Fibroblast of villous mesenchyme (primary cell): ENCODE measurements at regions not wholly inside any gene's neighbourhood (a gene's known extent, or its start where the extent isn't known, plus 50 kb on each side); places are given as distances from the start of the nearest gene placed in this dataset.

Source experiments
- DNase-seq: peaks from one replicate; pipeline ENCODE4 v3.0.0-alpha.2; 2010; ENCODE audit warnings: low read depth
- H3K4me3 ChIP-seq: 2 replicates; pipeline ENCODE4 v1.5.1; 2011; ENCODE audit warnings: low read depth, mild to moderate bottlenecking, low read length
- TF ChIP-seq, protein P1 (sequence below): IDR thresholded peaks from 2 replicates; pipeline ENCODE4 v1.5.1; 2012; ENCODE audit warnings: low read depth, mild to moderate bottlenecking, low read length; ENCODE audit not compliant: insufficient read depth

DNA sequence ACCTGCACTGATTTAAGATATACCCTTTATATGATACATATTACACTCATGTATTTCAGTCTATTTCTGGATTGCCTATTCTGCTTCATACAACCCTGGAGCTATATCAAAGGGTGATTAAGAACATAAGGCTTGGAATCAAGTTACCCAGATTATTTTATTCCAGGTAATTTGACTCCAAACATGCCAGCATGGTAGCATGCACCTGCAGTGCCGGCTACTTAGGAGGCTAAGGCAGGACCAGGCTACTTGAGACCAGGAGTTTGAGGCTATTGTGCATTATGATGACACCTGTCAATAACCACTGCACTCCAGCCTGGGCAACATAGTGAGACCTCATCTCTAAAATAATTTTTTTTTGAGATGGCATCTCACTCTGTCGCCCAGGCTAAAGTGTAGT, 50.4 kb upstream of the NEO1 start:
- H3K4me3 ChIP-seq = no peak overlapping the region
- TF ChIP-seq, protein P1, sequence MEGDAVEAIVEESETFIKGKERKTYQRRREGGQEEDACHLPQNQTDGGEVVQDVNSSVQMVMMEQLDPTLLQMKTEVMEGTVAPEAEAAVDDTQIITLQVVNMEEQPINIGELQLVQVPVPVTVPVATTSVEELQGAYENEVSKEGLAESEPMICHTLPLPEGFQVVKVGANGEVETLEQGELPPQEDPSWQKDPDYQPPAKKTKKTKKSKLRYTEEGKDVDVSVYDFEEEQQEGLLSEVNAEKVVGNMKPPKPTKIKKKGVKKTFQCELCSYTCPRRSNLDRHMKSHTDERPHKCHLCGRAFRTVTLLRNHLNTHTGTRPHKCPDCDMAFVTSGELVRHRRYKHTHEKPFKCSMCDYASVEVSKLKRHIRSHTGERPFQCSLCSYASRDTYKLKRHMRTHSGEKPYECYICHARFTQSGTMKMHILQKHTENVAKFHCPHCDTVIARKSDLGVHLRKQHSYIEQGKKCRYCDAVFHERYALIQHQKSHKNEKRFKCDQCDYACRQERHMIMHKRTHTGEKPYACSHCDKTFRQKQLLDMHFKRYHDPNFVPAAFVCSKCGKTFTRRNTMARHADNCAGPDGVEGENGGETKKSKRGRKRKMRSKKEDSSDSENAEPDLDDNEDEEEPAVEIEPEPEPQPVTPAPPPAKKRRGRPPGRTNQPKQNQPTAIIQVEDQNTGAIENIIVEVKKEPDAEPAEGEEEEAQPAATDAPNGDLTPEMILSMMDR = no peak
- DNase-seq = no peak

DNA sequence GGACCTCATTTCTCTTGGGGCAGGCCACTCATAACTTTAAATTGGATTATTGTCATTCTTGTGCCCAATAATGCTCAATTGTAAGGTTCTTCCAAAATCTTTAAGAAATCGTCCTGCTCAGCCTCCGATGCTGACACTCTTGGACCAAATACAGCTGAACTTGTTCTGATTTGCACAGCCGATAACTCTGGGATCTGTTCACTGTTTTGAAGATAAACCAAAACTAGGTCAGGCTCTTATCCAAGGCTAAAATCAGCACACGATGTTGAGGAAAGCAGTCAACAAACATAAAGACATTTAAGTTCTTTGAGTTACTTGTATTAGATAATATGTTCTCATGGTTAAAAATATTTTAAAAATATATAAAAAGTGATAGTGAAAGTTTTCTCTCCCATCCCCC, 52.0 kb upstream of the NEO1 start:
- TF ChIP-seq, protein P1 = no peak
- DNase-seq = no peak
- H3K4me3 ChIP-seq = no peak overlapping the region

DNA sequence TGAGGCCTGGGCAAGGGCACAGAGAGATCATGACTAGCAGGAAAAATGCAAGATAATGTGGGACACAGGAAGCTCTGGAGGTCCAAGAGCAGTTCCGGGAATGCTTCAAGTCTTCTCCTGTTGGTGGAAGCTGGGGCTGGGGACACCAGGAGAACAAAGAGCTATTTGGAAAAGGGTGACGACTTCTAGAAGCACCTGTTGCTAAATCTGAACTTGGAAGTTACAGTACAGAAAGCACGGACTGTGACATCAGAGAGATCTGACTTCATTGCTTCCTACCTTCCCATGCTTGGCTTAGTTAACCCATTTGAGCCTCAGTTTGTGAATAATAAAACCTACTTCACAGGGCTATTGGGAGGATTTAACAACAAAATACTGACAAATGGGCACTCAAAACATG, 52.7 kb upstream of the NEO1 start:
- H3K4me3 ChIP-seq = no peak overlapping the region
- no peak for DNase-seq
- TF ChIP-seq, protein P1 = no peak

DNA sequence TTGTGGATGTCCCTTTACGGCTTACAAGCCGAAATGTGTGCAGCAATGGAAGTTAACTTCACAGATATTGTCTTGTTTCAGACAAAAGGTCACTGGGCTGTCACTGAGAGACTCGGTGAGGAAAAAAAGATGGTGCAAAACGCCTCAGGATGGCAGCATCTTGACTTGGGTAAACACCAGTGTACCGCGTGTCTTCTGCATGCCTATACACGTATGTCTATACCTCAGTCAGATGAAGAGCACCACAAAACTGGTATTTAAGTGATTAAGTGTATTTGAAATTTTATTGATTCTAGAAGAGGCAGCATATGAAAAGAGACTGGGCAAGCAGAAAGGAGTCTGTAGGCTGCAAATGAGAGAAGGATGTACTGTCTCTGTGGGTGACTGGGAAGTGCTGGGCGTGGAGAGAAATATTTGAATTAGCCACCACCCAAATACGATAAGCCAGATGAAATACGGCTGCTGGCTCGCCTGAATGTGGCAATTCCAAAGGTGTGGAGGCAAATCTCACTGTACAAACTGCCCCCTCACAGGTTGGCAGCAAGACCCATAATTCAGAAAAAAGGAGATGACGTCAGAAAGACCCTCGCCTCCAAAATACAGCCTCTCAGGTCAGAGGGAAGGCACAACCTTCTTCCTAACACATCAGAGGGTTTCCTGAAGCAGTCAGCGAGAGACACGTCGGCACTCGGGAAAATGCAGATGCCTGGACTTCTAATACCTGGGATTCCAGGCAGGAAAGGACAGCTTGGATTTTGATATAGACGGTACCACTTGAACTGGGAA, 53.4 kb upstream of the NEO1 start:
- no peak for DNase-seq
- TF ChIP-seq, protein P1 = no peak
- no peak overlapping the region for H3K4me3 ChIP-seq

DNA sequence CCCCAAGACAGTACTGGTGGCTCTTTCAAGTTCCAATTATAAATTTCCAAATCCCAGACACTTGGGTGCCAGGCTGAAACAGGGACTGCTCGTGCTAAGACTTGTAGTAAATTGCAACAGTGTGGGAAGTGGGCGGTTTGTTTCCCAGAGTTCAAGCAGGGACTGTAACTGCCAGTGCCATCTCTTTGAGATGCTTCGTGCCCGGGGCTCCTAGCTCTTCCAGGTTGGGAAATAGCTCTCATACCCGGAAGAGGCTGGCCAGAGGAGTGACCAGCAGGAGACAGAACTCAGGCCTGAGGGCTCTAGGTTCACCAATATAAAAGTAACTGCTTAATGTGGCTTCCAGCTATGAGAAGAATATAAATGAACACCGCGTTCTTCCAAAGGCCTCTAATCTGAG, 54.0 kb upstream of the NEO1 start:
- DNase-seq = no peak

DNA sequence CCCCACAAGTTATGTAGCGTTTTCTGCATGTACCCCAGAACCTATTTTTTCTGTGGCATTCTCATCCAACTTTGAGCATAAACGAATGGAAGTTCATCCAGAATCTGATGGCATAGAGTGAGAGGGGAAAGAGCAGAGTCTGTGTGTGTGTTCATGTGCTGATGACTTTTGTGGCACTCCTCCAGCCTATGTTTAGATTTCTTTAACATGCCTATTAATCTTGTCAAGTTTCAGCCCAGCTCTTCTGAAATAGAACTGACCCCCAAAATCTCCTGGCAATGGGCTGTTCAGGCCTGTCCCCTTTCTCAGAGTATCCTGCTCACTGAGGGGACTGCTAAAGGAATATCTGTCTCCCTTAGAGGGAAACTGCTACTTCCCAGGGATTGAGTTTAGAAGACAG, 56.4 kb upstream of the NEO1 start:
- no peak overlapping the region for H3K4me3 ChIP-seq
- DNase-seq = no peak
- TF ChIP-seq, protein P1 = no peak

More for the DNA sequence above, 54.0 kb upstream of the NEO1 start:
- no peak overlapping the region for H3K4me3 ChIP-seq
- TF ChIP-seq, protein P1 = no peak
